HCT116 (cell line): ENCODE measurements at regions not wholly inside any gene's neighbourhood (a gene's known extent, or its start where the extent isn't known, plus 50 kb on each side); places are given as distances from the start of the nearest gene placed in this dataset.
"Not testable (repeated sequence)": the region's sequence is repeated elsewhere in the genome, so short reads cannot be mapped to it uniquely, and the experiment has no call there.

ENCODE experiments used
- ATAC-seq: fragments of 200-7000 bp; cut with Tn5 transposase; 2 replicates; pipeline ENCODE4 v1.9.1; 2020; ENCODE audit warnings: mild to moderate bottlenecking, moderate library complexity
- BruUV-seq: library from RNA; stranded (reverse); fragments of 400-500 nt; replicated peaks from 2 replicates; lab custom pipeline; 2021; lab: Mats Ljungman, UMichigan
- CTCF ChIA-PET: fragments of 300-600 bp; sonication (Branson Sonifier 250); formaldehyde crosslinking; loops from one replicate; lab custom pipeline; 2021; ENCODE audit warnings: antibody characterized with exemption; lab: Charles Lee
- POLR2A ChIA-PET: fragments of 300-600, 350-600 bp; sonication (Branson Sonifier 250); formaldehyde crosslinking; loops from one replicate; lab custom pipeline; 2021; ENCODE audit warnings: antibody characterized with exemption; lab: Charles Lee
- RAD21 ChIA-PET, 2 experiments: fragments of 300-600 bp; sonication (Branson Sonifier 250); formaldehyde crosslinking; loops; one replicate each; lab custom pipeline; 2023; ENCODE audit warnings: low total read pairs in 2 of 2; ENCODE audit not compliant: uncharacterized antibody in 2 of 2, unreplicated experiment in 2 of 2, low non-redundant PET in 1 of 2; lab: Charles Lee
- DNase-seq: peaks from one replicate; pipeline ENCODE4 v3.0.0-alpha.2; 2010; ENCODE audit warnings: low read depth, low spot score
- H2AFZ ChIP-seq: fragments of 200-600 bp; shearing (Covaris generic), sonication (generic); 2 replicates; pipeline ENCODE4 v1.6.1; 2017; ENCODE audit warnings: low read depth, mixed run types, mixed read lengths, antibody characterized with exemption, low read length; ENCODE audit not compliant: poor library complexity, severe bottlenecking
- H3K27ac ChIP-seq: 2 replicates; pipeline ENCODE4 v1.5.1; 2012; ENCODE audit warnings: low read depth, low read length
- H3K27me3 ChIP-seq: fragments of 200-600 bp; sonication (generic); 2 replicates; pipeline ENCODE4 v1.6.1; 2016; ENCODE audit warnings: mixed run types, low read length, mixed read lengths; ENCODE audit not compliant: insufficient read depth
- H3K36me3 ChIP-seq, 2 experiments: fragments of 200-500 bp in 1 of 2; fragments of 200-600 bp in 1 of 2; sonication (Bioruptor generic) in 1 of 2; sonication (generic) in 1 of 2; 2 replicates each; pipeline versions ENCODE4 v1.5.1 to v1.6.1; 2014 to 2016; ENCODE audit warnings: low read length in 2 of 2, inconsistent platforms in 1 of 2, mixed read lengths in 1 of 2, mixed run types in 1 of 2; ENCODE audit not compliant: insufficient read depth in 2 of 2, control insufficient read depth in 1 of 2
- H3K4me1 ChIP-seq, 2 experiments: fragments of 200-600 bp in 1 of 2; sonication (generic) in 1 of 2; 2 replicates each; pipeline versions ENCODE4 v1.5.1 to v1.6.1; 2012 to 2017; ENCODE audit warnings: low read length in 2 of 2, inconsistent platforms in 1 of 2, mild to moderate bottlenecking in 1 of 2, mixed read lengths in 1 of 2, mixed run types in 1 of 2, moderate library complexity in 1 of 2; ENCODE audit not compliant: insufficient read depth in 2 of 2, control insufficient read depth in 1 of 2
- H3K4me2 ChIP-seq: fragments of 200-600 bp; sonication (generic); 2 replicates; pipeline ENCODE4 v1.6.1; 2017; ENCODE audit warnings: mixed run types, low read length, mixed read lengths
- H3K4me3 ChIP-seq, 2 experiments: fragments of 200-600 bp in 1 of 2; sonication (generic) in 1 of 2; replicated peaks in 1 of 2; 2 replicates each; pipeline ENCODE4 v1.5.1; 2011 to 2016; ENCODE audit warnings: low read length in 2 of 2, control low read depth in 1 of 2, low read depth in 1 of 2, mild to moderate bottlenecking in 1 of 2, mixed read lengths in 1 of 2, mixed run types in 1 of 2
- H3K79me2 ChIP-seq: fragments of 200-600 bp; sonication (generic); 2 replicates; pipeline ENCODE4 v1.6.1; 2017; ENCODE audit warnings: mild to moderate bottlenecking, mixed run types, low read length, moderate library complexity, mixed read lengths; ENCODE audit not compliant: insufficient read depth
- H3K9ac ChIP-seq: fragments of 200-600 bp; sonication (generic); 2 replicates; pipeline ENCODE4 v1.6.1; 2016; ENCODE audit warnings: low read length, mixed read lengths
- H3K9me2 ChIP-seq: fragments of 200-600 bp; sonication (generic), shearing (Covaris generic); 2 replicates; pipeline ENCODE4 v1.6.1; 2017; ENCODE audit warnings: mixed run types, mild to moderate bottlenecking, moderate library complexity; ENCODE audit not compliant: insufficient read depth
- H3K9me3 ChIP-seq, 2 experiments: fragments of 200-500 bp in 1 of 2; fragments of 200-600 bp in 1 of 2; sonication (Bioruptor generic) in 1 of 2; sonication (generic) in 1 of 2; 2 replicates each; pipeline ENCODE4 v1.6.1; 2014 to 2017; ENCODE audit warnings: low read length in 2 of 2, mixed read lengths in 2 of 2, inconsistent platforms in 1 of 2, low read depth in 1 of 2, mild to moderate bottlenecking in 1 of 2, mixed run types in 1 of 2, moderate library complexity in 1 of 2; ENCODE audit not compliant: control insufficient read depth in 1 of 2, insufficient read depth in 1 of 2
- H4K20me1 ChIP-seq: fragments of 200-600 bp; sonication (generic), shearing (Covaris generic); 2 replicates; pipeline ENCODE4 v1.6.1; 2017; ENCODE audit warnings: mixed run types, mild to moderate bottlenecking, moderate library complexity; ENCODE audit not compliant: insufficient read depth
- JUND ChIP-seq: IDR thresholded peaks from 2 replicates; pipeline ENCODE4 v1.6.1; 2012
- POLR2A ChIP-seq: IDR thresholded peaks from 2 replicates; pipeline ENCODE4 v1.7.0; 2011; ENCODE audit warnings: borderline replicate concordance; ENCODE audit not compliant: insufficient read depth, insufficient read length; ENCODE audit errors: extremely low read depth
- TCF7L2 ChIP-seq: IDR thresholded peaks from 2 replicates; pipeline ENCODE4 v1.7.0; 2011; ENCODE audit warnings: borderline replicate concordance, inconsistent platforms; ENCODE audit not compliant: insufficient read depth, insufficient read length; ENCODE audit errors: extremely low read depth
- YY1 ChIP-seq: IDR thresholded peaks from 2 replicates; pipeline ENCODE4 v1.6.1; 2011; ENCODE audit warnings: low read length, low read depth, moderate library complexity, mild to moderate bottlenecking; ENCODE audit not compliant: insufficient replicate concordance; ENCODE audit errors: extremely low read depth
- intact Hi-C: fragments of 100-400 bp; cut with micrococcal nuclease; formaldehyde crosslinking; loops from 2 replicates; pipeline ENCODE4 v1.10.0; 2022
- TF ChIP-seq, protein P1 (sequence below): IDR thresholded peaks from 2 replicates; pipeline ENCODE4 v1.6.1; 2012

DNA sequence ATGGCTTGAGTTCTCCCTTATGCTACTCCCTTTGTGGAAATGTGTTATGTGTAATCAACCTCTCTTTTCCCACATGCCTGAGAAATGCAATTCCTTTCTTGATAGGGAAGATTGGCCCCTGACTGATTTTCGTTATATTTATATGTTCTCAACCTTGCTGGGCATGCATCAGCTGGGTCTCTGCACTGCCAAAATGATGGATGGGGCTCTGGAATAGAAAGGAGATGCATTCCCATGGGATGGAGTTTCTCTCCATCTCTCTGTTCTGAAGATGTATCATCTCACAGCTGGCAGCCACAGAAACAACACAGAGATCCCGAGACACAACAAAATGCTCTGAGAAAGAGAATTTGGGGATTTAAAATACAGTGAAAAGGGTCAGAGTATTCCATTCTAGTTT lies 327.7 kb upstream of the LMCD1 start:
- intact Hi-C loops = no loop called here
- DNase-seq (no peak), ATAC-seq (no peak)
- Histone ChIP-seq H3K79me2 (no peaks in the 10 kb centered on the region), H3K9me3 (no peaks in the 10 kb centered on the region), H3K4me2 (no peak overlapping the region), H2AFZ (no peak overlapping the region), H3K36me3 (no peaks in the 10 kb centered on the region), H3K27ac (no peak overlapping the region), H3K27me3 (no peaks in the 10 kb centered on the region), H4K20me1 (no peaks in the 10 kb centered on the region), H3K4me1 (peaks cover 0 to 6% of the 10 kb centered on the region in 2 experiments; a peak in 2 of 4 replicates), H3K9me2 (no peaks in the 10 kb centered on the region), H3K9ac (no peak overlapping the region), H3K4me3 (no peak overlapping the region)
- BruUV-seq = no TSS peak
- ChIA-PET POLR2A (no interaction called here), RAD21 (no interaction called here), CTCF (no interaction called here)
- TF ChIP-seq YY1 (no peak), POLR2A (no peak), TCF7L2 (no peak)

DNA sequence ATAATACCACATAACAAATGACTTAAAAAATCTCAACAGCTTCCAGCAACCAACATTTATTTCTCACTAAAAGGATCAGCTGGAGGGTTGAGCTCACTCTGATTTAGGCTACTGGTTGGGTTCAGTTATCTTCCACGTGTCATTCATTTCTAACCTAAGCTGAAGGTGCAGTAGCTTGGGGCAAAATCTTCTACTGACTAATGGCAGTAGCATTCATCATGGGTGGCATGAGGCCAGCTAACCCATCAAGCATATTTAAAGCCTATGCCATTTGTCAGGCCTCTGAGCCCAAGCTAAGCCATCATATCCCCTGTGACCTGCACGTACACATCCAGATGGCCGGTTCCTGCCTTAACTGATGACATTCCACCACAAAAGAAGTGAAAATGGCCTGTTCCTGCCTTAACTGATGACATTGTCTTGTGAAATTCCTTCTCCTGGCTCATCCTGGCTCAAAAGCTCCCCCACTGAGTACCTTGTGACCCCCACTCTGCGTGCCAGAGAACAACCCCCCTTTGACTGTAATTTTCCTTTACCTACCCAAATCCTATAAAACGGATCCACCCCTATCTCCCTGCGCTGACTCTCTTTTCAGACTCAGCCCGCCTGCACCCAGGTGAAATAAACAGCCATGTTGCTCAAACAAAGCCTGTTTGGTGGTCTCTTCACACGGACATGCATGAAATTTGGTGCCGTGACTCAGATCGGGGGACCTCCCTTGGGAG lies 324.7 kb upstream of the LMCD1 start:
- H3K4me1 ChIP-seq, RAD21 ChIA-PET, H3K27ac ChIP-seq, H4K20me1 ChIP-seq, ATAC-seq, H3K36me3 ChIP-seq, H3K9ac ChIP-seq, CTCF ChIA-PET, H3K9me2 ChIP-seq, H3K79me2 ChIP-seq, intact Hi-C loops, H3K9me3 ChIP-seq, H2AFZ ChIP-seq, POLR2A ChIA-PET: not testable (repeated sequence)
- peak; percentile 7 for DNase-seq
- peak overlapping the region; percentile 19; the same call in 1 of the 2 replicates for H3K4me2 ChIP-seq
- TF ChIP-seq JUND = 0 out of 2 replicates have a peak, but pooled peaks have one; percentile 18
- TF ChIP-seq, protein P1, sequence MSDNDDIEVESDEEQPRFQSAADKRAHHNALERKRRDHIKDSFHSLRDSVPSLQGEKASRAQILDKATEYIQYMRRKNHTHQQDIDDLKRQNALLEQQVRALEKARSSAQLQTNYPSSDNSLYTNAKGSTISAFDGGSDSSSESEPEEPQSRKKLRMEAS = peak; percentile 27; the same call in 1 of the 2 replicates
- TF ChIP-seq, all 23 proteins: peak for 2; not testable (repeated sequence) for 21
- not testable (repeated sequence) for BruUV-seq, H3K27me3 ChIP-seq, H3K4me3 ChIP-seq

DNA sequence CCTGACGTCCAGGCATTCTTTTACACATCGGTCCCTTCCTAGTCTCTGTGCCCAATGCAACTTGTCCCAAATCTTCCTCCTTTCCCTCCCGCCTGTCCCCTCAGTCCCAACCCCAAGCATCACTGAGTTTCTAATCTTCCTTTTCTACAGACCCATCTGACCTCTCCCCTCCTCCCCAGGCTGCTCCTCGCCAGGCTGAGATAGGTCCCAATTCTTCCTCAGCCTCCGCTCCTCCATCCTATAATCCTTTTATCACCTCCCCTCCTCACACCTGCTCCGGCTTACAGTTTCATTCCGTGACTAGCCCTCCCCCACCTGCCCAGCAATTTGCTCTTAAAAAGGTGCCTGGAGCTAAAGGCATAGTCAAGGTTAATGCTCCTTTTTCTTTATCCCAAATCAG lies 323.1 kb upstream of the LMCD1 start:
- DNase-seq, CTCF ChIA-PET, H3K27me3 ChIP-seq, H3K4me3 ChIP-seq, H2AFZ ChIP-seq, H3K79me2 ChIP-seq, H3K27ac ChIP-seq, H3K9ac ChIP-seq, H3K4me1 ChIP-seq, BruUV-seq, H3K9me2 ChIP-seq, RAD21 ChIA-PET, POLR2A ChIA-PET, H4K20me1 ChIP-seq, H3K9me3 ChIP-seq, ATAC-seq, H3K4me2 ChIP-seq, H3K36me3 ChIP-seq, intact Hi-C loops: not testable (repeated sequence)
